GM18868 (cell line): ENCODE measurements at regions not wholly inside any gene's neighbourhood (a gene's known extent, or its start where the extent isn't known, plus 50 kb on each side); places are given as distances from the start of the nearest gene placed in this dataset.

Source experiments
- ATAC-seq: cut with Tn5 transposase; IDR thresholded peaks from one replicate; pipeline ENCODE4 v1.9.1; 2021; ENCODE audit warnings: mild to moderate bottlenecking, moderate library complexity; ENCODE audit not compliant: unreplicated experiment

DNA sequence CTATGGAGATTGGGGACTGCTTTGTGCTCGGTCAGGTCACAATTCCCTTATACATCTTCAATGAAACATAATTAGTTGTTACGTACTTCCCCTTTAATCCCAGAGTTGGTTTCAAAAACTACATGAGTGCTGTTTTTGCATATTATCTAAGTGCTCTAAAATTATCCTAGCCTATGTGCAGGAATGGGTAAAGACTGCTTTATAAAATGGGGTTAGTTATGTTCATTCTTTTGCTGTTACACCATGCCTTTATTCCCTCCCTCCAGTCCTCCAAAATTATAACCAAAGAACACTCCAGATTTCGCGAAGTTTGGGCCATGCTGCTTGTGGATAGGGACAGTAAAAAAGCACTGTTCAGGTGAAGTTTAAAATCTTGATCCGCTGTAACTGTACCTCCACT, 173.9 kb upstream of the SNX7 start:
- no peak for ATAC-seq

DNA sequence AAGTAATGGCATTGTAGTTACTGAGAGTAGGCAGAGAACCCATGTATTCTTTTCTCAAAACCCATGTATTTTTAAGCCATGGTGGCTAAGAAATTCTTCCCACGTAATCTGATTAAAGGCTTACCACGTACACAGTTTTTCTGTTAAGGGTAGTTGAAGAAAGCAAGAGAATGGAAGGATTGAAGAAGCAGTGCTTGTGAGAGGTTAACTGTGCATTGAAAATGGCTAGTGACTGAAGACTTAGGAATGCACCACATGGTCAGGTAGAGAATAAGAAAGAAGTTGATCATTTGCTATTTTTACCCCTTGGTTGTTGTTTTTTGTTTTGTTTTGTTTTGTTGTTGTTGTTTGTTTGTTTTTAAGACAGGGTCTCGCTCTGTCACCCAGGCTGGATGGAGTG, 178.9 kb upstream of the SNX7 start:
- ATAC-seq: no peak

DNA sequence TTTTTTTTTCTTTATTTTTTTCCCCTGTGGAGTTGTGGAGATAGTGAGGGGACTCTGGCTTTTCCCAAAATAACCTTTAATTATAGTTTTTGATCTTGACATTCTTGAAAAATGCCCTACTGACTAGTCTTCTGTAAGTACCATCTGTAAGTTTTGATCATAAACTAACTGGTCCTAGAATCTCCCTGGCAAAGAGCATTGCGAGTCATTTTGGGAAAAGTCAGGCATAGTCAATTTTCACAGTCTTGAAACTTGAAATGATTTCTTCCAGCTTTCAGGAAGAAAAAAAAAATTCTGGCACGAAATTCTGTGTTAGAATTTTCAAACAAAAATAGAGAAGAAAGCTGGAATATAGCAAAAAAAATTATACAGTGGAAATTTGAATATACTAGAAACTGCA, 181.2 kb upstream of the SNX7 start:
- ATAC-seq: no peak

DNA sequence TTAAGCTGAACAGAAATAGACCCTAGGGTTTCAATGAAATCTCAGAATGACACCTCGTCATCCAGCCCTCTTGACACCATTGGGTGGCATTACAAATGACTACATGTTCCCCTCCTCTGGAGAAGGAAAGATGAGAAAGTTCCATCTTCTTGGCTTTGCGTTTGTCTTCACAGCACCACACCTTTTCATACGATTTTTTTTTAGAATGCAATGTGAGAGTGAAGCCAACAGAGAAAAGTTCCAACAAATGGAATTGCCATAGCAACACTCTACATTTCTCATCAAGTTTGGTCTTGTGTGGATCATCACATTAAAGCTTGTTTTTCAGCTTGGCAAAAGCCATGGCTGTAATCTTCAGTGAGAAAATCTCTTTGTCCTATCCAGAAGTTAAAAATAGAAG, 183.4 kb upstream of the SNX7 start:
- ATAC-seq: no peak

DNA sequence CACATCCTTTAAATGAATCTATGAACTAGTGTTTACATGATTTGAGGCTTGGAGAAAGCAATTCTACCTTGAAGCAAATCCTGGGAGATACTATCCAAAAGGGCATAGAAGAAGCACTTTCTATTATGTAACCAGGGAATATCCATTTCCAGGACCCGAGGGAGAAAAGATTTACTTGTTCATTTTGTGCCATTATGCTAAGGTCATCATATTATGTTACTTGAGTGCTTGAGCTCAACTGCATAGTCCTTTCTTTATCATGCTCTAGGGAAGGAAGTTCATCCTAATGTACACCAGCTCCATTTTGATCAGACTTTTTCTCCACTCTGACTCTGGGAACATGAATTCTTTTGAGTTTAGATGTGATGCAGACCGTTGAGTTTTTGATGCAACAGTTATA, 188.6 kb upstream of the SNX7 start:
- no peak for ATAC-seq

DNA sequence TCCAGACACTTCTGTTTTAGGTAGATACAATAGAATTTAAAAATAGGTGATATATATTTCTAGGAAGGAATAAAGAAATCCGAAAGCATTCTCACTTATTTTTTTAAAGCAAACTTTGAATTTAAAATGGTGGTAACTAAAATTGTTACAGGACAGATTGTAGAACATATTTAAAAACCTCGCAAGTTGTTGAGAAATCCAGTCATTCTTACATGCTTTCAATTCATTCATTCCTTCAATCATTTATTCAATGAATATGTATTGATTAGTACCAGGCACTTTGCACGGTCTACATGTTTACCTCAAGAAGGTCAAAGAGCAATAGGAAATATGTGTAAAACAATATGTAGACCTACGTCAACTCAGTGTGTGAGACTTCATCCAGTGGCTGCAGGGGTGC, 189.9 kb upstream of the SNX7 start:
- ATAC-seq: no peak

DNA sequence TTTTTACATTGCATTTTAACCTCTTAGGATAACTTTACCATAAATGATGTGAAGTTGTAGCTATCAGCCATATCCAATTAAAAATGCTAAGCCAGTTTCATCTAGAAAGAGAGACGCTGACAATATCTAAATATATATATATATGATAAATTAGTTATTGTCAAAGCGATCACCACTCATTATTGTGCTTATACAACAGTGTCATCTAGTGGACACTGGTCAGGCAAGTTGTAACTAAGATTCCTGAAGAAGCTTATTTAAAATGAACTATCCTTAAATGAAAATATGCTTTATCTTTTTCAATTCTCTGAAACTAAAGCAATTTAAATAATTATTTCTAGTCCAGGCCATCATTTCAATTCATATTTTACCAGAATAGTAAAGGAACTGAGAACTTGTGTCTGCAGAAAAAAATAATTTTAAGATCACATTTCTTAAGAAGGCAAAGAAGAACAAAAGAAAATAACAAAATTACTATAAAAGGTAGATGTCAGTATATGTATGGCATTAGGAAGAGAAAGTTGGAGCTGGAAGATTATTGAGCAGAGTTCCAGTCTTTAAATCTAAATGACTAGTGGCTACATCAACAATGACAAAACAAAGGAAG, 193.3 kb upstream of the SNX7 start:
- ATAC-seq: no peak

DNA sequence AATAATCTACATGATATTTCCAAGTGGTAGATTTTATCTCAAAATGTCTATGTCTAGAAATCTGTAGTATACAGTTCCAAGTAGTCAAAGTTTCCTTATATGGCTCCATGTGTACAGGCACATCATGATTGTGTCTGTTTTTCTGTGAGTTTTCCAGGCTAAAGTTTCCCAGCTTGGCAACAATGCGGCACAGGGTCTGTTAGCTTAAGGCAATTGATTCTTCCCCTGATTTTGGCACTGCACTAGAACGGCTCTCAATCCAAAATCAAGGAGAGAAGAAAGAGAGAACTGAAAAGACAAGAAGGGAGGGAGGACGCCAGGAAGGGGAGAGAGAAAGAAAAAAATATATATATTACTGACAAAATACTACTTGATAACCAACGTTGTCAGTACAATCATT, 193.9 kb upstream of the SNX7 start:
- ATAC-seq: no peak

DNA sequence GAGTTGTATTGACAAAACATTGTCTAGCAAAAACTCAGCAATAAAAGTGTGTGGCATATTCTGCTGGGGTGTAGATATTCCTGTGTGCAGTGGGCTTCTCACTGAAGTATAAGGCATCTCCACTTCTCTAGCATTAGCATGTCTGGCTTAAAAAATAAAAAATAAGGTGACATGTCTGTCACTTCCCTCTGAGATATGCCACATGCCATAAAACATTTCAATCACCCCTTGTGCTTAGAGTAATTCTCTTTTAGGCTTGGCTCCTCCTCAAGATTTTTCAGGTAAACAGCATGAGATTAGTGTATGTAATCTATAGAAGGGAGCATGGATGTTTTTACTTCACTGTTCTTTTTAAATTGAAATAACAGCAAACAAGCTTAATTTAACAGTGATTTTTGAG, 194.4 kb upstream of the SNX7 start:
- no peak for ATAC-seq

DNA sequence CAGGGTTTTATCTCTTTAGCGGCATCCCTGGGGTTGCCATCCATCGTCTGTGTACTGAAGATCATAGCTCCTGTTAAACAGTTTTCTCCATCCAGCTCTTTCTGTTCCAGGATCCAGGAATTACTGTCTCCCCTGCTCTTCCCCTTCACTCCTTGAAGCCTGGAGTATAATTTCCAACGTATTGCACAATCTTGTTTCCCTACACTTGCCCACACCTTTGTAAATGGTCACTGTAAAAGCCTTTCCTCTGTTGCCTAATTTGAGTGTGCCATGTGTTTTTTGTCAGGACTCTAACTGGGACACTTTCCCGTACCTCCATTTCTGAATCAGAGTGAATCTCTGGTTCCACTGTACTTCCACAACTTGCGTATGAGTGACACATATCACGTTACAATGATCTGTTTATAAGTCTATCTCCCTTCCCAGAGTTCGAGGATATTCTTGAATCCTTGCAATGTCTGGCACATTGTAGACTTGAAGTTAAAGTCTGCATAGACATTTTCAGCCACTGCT, 199.6 kb upstream of the SNX7 start:
- no peak for ATAC-seq

DNA sequence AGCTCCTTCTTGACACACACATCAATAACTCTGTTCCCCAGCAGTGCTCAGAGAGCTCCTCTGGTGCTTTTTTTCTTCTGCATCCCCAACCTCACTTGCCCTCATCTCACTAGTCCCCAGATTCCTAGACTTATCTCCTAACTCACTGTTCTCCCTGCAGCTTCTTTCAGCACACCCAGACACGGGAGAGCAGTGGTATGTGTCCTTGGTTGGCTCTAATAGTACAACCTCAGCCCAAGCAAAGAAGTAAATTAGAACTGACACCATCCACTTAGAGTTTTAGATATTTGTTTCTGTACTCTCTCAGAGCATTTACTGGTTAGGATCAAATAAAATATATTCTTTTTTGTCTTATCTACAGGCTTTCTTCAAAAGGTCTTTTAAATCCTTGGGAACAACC, 201.4 kb upstream of the SNX7 start:
- ATAC-seq: no peak

DNA sequence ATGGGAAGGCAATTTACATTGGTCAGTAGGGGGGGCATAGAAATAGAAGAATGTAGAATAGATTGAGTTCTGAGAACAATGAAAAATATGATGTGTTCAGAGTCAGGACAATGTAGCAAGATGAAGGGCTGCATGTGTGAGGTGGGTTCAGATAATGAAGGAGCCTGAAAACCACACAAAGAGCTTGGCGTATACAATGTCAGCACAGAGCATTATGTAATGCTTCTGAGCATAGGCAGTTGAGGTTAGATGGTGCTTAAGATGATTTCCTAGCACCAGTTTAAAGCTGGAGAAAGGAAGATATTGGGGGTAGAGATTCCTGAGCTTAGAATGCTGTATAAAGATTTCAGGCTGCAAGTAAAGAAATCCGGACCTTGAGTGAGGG, 202.0 kb upstream of the SNX7 start:
- no peak for ATAC-seq

DNA sequence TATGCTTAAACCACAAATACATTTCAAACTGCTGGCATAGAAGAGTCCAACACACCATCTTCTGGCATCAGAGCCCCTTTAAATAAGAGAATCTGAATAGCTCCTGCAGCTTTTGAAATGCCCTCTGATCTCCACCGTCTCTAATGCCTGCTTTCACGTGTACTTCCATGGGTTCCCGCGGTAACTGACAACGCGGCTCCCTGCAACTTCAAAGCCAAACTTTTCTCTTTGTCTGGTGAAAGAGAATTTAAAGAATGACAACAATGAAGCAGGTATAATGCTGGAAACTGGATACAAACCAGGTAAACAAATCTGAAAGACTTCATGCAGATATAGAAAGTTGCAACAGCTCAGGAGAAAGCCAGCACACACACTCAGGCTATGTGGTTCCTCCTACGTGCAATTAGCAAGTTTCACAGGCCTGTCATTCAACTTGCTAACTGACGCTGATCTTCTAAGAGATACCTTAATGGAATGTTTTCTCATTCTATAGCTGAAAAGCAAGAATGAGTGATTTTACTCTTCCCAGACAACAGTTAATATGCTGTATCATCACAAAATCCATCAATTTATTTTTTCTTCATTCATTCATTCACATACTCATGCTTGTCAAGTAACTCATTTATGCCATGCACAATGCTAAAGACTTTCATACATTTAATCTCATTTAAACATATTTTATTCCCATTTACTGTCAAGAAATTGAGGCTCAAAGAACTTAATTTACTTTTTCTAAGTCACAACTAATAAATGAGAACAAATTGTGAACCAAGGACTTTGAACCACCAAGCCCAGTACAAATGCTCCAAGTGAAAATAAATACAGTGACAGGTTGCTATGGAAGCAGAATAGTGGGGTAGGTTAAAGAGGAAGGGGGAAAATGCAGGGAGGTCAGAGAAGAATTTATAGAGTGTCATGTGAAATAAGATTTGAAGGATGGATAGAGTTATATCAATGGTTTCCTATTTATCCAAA, 202.7 kb upstream of the SNX7 start:
- ATAC-seq: no peak

DNA sequence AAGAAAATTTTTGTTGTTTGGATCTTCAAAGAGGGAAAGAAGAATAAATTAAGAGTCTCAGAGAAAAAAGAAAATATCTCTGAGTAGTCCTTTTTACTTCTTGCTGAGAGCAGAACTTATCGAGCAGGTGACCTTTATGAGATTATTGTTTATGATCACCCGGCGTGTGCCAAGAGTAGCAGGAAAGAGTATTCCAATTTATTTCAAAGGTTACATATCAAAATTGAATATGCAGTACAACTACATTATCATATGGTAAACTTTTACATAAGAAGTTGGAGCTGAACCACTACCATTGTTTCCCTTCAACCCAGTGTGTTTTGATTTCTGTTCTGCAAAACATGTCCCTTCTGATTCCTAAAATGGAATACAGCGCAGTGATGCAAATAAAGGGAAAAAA, 204.3 kb upstream of the SNX7 start:
- ATAC-seq: no peak

DNA sequence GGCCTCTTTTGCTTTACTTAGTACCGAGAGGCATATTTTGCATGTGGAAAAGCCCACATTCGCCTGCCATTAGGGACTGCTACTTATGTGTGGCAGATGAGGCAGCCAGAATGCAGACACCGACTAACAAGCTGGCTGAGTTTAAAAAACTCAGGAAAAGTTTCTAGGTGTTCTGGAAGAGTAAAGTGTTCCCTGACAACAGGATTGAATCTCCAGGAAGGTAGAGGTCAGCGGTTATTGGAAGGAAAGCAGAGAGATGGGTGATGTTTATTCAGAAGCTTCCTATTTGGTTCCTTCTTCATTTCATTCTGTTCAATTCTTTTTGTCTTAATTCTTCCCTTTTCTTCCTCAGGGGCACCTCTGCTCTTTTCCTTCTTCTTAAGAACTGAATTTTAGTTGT, 206.9 kb upstream of the SNX7 start:
- no peak for ATAC-seq

DNA sequence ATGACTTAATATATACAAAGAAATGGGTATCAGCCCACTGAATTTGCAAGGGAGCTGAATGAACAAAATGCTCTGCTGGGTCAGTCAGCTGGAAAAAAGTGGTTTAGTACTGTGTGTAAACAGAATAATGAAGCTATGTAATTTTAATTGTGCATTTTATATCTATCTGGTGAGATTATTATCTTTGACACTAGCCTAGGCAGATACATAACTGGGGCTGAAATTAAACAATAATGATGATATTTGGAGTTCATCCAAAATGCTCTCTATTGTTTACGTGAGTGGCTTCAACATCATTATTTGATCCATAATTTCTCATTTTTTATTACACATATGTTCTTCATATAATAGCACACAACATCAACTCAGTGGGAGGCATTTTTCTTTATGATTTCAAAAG, 208.5 kb upstream of the SNX7 start:
- no peak for ATAC-seq

DNA sequence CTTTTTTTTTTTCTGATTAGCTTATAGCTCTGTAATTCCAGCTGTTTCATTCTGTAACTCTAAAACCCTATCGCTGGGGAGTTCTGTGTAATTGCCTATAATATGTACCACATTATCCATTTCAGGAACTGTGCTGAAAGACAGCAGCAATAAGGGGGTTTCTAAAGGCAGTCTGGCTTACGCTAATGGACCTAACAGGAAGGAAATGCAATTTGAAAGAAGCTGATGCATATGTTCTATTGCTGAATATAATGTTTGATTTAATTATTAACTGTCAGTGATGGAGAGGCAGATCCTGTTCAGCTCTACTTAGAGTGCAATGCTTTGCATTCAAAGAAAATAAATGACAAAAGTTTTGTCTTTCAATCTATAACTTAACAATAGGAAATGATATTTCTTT, 209.4 kb upstream of the SNX7 start:
- ATAC-seq: no peak

DNA sequence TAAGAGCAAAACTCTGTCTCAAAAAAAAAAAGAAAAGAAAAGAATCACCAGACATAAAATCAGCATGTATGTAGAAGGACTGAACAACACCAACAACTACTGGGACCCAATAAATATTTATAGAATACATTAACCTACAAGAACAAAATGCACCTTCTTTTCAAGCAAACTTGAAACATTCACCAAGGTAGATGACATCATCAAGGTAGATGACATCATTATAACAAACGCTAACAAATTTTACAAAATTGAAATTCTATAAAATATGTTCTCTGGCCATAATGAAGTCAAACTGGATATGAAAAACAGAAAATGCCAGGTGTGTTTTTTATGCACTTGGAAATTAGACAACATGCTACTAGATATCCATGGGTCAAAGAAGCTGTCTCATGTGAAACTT, 220.2 kb upstream of the SNX7 start:
- no peak for ATAC-seq

DNA sequence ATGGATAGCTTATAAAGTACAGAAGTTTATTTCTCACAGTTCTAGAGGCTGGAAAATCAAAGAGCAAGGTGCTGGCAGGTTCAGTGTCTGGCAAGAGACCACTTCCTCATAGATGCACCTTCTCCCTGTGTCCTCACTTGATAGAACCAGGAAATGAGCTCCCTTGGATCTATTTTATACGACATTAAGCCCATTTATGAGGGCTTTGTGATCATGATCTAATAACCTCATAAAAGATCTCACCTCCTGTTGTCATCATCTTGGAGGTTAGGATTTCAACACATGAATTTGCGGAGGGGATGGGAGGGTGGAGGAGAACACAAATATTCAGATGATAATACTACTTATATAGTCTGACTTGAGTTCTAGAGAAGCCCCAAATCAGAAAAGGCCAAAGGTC, 222.1 kb upstream of the SNX7 start:
- no peak for ATAC-seq

DNA sequence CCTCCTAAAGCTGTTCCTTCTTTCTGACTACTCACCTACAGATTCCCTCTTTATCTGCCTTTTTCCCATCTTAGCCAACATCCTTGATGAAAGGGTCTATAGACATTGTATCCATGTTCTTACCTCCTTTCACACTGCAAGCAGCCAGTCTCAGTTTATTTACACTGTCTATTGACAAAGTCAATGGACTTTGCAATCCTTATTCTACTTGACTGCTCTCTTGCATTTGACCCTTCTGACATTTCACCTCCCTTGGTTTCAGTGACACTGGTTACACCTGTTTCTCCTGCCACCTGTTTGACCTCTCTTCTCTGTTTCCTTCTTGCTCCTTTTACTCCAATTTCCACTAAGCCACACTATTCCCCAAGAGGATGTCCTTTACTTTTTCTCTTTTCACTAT, 224.0 kb upstream of the SNX7 start:
- ATAC-seq: no peak

DNA sequence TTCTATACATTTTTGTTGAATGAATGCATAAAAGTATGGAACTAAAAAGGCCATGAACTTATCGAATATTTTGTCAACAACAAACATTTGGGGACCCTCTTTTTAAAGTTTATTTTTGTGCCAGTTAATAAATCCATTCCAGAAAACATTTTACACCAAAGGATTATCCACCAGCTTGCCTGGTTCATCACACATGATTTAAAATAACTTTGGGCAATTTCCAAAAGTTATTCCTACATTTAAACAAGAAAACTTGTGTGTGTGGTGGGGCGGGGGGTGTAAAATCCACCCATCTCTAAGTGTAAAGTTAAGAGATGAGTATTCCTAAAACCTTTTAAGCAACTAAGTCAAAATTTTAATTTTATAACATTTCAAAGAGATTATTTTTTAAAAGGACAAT, 224.5 kb upstream of the SNX7 start:
- no peak for ATAC-seq

DNA sequence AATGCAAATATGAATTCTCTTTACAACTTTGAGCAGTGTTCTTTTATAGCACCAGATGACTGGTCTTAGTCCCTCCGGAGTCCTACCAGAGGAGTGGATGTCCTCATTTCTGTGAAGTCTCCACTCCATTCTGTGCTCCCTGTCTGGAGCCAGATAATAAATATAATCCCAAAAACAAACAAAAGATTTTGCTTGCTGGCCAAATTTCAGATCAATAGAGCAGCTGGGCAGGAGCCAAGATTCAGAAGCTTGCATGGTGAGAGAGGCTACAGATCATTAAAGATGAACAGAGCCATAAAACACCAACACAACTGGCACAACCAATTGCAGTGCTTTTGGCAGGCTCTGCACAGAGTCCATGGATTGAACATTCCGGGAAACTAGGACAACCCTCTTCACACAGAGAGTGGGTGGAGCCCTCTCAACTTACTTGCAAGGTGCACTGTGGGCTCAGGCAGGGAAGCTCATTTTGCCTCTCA, 231.5 kb upstream of the SNX7 start:
- no peak for ATAC-seq
